Ectodermal cell (in vitro differentiated cells): ENCODE measurements at regions not wholly inside any gene's neighbourhood (a gene's known extent, or its start where the extent isn't known, plus 50 kb on each side); places are given as distances from the start of the nearest gene placed in this dataset.

Experiments used
- H3K27ac ChIP-seq: 2 replicates; pipeline ENCODE4 v1.7.0; 2013; ENCODE audit warnings: mild to moderate bottlenecking, low read depth, low read length; ENCODE audit not compliant: insufficient read depth, poor library complexity, severe bottlenecking
- H3K27me3 ChIP-seq: 2 replicates; pipeline ENCODE4 v1.7.0; 2013; ENCODE audit warnings: mild to moderate bottlenecking, low read length; ENCODE audit not compliant: insufficient read depth, control insufficient read depth, poor library complexity, severe bottlenecking
- H3K36me3 ChIP-seq: one replicate; pipeline ENCODE4 v1.7.0; 2013; ENCODE audit warnings: low read length; ENCODE audit not compliant: control insufficient read depth, insufficient read depth
- H3K4me1 ChIP-seq: one replicate; pipeline ENCODE4 v1.7.0; 2013; ENCODE audit warnings: low read length; ENCODE audit not compliant: control insufficient read depth, insufficient read depth
- H3K4me3 ChIP-seq: 2 replicates; pipeline ENCODE4 v1.7.0; 2013; ENCODE audit warnings: low read depth, low read length, control low read depth; ENCODE audit not compliant: insufficient read depth
- H3K9me3 ChIP-seq: 2 replicates; pipeline ENCODE4 v1.7.0; 2013; ENCODE audit warnings: mild to moderate bottlenecking, low read length, moderate library complexity; ENCODE audit not compliant: control insufficient read depth
- WGBS, 2 experiments: methylation state at CpG; one replicate each; pipeline ENCODE4 v1.1.7; 2013; ENCODE audit warnings: missing lambda C conversion rate in 2 of 2; 5-methylcytosine and 5-hydroxymethylcytosine counted together

DNA sequence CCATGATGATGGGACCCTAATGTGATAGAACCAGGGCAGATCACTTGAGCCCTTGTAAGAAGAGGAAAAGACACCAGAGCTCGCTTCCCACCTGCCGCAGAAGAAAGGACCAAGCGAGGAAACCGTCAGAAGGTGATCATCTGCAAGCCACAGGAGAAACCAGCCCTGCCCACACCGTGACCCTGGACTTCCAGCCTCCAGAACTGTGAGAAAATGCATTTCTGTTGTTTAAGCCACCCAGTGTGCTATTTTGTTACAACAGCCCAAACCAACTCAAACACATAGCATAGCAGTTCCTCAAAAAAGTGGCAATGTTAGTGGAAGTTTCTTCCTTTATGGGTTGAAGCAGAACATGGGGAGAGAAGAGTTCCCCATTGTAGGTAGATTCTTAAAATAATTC, 107.9 kb upstream of the BCL2L14 start:
- no peaks in the 10 kb centered on the region for H3K27me3 ChIP-seq
- H3K4me1 ChIP-seq: no peaks in the 10 kb centered on the region
- no peak overlapping the region for H3K4me3 ChIP-seq
- H3K9me3 ChIP-seq: no peaks in the 10 kb centered on the region
- WGBS, 2 experiments: 96 to 97% methylated on average over 5 of the region's 5 CpGs
- H3K36me3 ChIP-seq: no peaks in the 10 kb centered on the region
- H3K27ac ChIP-seq: no peak overlapping the region

- no peaks in the 10 kb centered on the region for H3K36me3 ChIP-seq
- 78 to 79% methylated on average over 12 of the region's 12 CpGs for WGBS, 2 experiments
- no peak overlapping the region for H3K27ac ChIP-seq
- no peak overlapping the region for H3K4me3 ChIP-seq
- no peaks in the 10 kb centered on the region for H3K4me1 ChIP-seq
- H3K9me3 ChIP-seq: no peaks in the 10 kb centered on the region
- no peaks in the 10 kb centered on the region for H3K27me3 ChIP-seq
Observed at GRCh38 chr12:11963841-11964471, 106.8 kb upstream of the BCL2L14 start.

DNA sequence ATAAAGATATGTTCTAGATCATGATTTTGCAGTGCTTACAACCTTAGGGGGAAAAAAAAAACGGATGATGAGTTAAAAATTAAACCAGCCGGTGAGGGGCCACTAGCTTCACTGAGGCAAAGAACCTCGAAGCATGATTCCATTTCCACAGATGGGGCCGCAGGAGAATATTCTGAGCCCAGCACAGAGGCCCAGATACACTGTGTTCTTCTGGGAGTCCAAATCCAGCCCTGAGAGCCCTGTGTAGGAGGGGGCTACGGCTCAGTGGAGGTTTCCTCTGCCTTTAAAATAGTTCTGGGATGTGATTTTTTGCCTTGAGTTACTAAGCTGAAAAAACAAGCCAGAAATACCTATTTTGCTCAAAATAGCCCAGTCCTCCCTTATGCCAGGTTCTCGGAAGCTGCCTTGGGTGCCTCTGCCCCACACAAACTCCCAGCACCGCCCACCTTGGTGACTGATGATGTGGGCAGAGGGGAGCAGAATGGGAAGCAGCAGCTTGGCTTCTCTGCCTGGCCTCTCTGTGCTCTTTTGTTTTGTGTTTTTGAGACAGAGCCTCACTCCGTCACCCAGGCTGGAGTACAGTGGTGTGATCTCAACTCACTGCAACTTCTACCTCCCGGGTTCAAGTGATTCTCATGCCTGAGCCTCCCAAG, 105.4 kb upstream of the BCL2L14 start:
- H3K9me3 ChIP-seq: no peaks in the 10 kb centered on the region
- H3K4me3 ChIP-seq: no peak overlapping the region
- H3K4me1 ChIP-seq: no peaks in the 10 kb centered on the region
- no peaks in the 10 kb centered on the region for H3K36me3 ChIP-seq
- no peaks in the 10 kb centered on the region for H3K27me3 ChIP-seq
- H3K27ac ChIP-seq: no peak overlapping the region
- WGBS, 2 experiments: 89 to 92% methylated on average over 9 of the region's 9 CpGs

DNA sequence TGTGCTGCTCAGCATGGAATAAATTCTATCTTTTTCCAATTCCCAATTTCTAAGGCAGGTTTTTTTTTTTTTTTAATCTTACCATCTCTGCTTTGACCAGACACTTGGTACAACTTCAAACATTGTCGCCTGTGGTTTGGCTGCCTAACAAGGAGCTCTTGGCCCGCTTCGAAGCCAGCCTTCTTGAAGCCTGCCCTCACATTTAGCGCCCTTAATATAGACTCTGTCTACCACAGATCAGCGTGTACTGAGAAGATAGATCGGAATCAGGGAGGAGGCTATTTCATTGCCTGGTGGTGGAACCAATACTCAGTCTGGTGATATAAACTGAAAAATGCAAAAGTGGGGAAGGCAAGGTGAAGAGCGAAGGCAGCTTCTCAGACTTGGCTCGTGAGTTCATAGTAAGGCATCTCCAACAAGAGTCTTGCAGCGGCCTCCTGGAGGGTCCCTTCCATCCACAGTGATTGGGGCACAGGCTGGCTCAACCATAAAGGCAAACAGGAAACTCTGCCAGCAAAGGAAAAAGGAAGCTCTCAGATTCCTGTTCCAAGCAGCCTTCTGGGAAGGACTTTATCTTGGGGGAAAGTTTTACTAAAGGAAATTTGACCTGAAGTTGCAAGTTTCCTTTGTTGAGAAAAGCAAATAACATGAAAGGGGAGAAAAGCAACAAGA, 103.2 kb upstream of the BCL2L14 start:
- Histone ChIP-seq H3K27ac (no peak overlapping the region), H3K4me1 (no peaks in the 10 kb centered on the region), H3K36me3 (no peaks in the 10 kb centered on the region), H3K4me3 (no peak overlapping the region), H3K9me3 (no peaks in the 10 kb centered on the region), H3K27me3 (no peaks in the 10 kb centered on the region)
- WGBS, 2 experiments: 93 to 95% methylated on average over 9 of the region's 9 CpGs

DNA sequence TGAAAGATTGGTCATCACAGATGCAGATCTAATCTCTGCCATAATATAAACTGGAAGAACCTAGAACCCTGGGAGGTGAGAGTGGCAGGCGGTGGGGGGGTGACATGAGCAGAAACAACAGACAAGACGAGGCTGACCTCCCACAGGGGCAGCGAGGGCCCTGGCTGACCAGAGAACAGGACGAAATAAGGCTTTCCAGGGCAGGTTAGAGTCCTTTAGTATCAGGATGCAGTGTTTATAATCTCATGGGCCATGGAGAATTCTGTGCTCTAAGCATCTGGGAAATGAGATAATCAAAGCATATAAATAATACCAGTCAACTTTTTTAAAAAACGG, 102.7 kb upstream of the BCL2L14 start:
- Histone ChIP-seq H3K4me3 (no peak overlapping the region), H3K9me3 (no peaks in the 10 kb centered on the region), H3K4me1 (no peaks in the 10 kb centered on the region), H3K27ac (no peak overlapping the region), H3K36me3 (no peaks in the 10 kb centered on the region), H3K27me3 (no peaks in the 10 kb centered on the region)
- 61 to 66% methylated on average over 5 of the region's 5 CpGs for WGBS, 2 experiments

DNA sequence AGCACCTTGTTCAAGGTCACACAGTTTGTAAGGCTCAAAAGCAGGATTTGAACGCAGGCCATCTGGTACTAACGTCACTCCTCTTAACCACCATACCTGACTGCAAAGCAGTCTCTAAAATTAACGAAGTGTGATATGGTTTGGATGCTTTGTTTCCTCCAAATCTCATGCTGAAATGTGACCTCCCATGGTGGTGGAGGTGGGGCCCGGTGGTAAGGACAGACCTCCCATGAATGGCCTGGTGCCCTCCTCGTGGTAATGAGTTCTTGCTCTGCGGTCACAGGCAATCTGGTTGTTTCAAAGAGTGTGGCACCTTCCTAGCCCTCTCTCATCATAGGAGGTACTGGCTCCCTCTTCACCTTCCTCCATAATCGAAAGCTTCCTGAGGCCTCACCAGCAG, 102.2 kb upstream of the BCL2L14 start:
- Histone ChIP-seq H3K36me3 (no peaks in the 10 kb centered on the region), H3K9me3 (no peaks in the 10 kb centered on the region), H3K4me3 (no peak overlapping the region), H3K4me1 (no peaks in the 10 kb centered on the region), H3K27ac (no peak overlapping the region), H3K27me3 (no peaks in the 10 kb centered on the region)
- WGBS, 2 experiments: 86 to 92% methylated on average over 6 to 7 of the region's 7 CpGs

DNA sequence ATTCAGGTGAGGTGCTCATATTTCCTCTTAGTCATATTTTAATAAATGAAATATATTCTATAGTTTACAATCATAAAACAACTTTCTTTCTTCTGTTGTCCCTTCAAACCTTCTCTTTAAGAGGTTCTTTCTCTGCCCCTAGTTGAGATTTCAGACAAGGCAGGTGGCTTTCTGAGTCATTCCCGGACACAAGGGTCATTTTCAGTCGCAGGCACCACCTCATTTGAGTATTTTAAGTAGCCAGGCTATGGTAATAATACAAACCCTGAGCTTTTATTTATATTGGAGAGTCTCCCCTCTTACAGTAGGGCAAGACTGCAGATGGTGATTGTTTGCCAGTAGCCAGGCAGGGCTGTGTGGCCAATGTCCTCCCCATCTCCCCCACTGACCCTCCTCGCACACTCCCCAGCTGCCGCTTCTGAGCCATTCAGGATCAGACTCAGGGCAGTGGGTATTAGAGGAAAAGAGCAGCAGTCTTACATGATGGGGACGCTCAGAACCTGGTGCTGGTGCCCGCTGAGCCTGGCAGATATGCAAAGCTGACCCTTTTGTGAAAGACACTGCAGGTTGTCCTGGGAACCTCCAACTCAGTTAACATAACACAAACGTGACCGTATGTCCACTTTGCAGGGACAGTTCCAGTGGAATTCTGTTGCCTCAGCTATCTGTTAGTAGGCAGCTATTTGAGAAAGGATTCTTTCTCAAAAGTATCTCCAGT, 101.1 kb upstream of the BCL2L14 start:
- H3K4me3 ChIP-seq: no peak overlapping the region
- H3K27ac ChIP-seq: peak overlapping the region; percentile 17
- 28 to 35% methylated on average over 8 of the region's 8 CpGs for whole genome bisulfite sequencing, 2 experiments
- H3K4me1 ChIP-seq: no peaks in the 10 kb centered on the region
- no peaks in the 10 kb centered on the region for H3K27me3 ChIP-seq
- no peaks in the 10 kb centered on the region for H3K36me3 ChIP-seq
- H3K9me3 ChIP-seq: no peaks in the 10 kb centered on the region

- H3K27ac ChIP-seq: peak overlapping the region; percentile 17
- no peak overlapping the region for H3K4me3 ChIP-seq
- no peaks in the 10 kb centered on the region for H3K27me3 ChIP-seq
- no peaks in the 10 kb centered on the region for H3K4me1 ChIP-seq
- 37 to 46% methylated on average over 4 of the region's 4 CpGs for WGBS, 2 experiments
- H3K9me3 ChIP-seq: no peaks in the 10 kb centered on the region
- no peaks in the 10 kb centered on the region for H3K36me3 ChIP-seq
Observed at GRCh38 chr12:11970155-11970520, 100.6 kb upstream of the BCL2L14 start.

- H3K9me3 ChIP-seq: no peaks in the 10 kb centered on the region
- WGBS, 2 experiments: 90 to 92% methylated on average over 6 of the region's 6 CpGs
- H3K4me1 ChIP-seq: no peaks in the 10 kb centered on the region
- no peak overlapping the region for H3K27ac ChIP-seq
- H3K4me3 ChIP-seq: no peak overlapping the region
- no peaks in the 10 kb centered on the region for H3K27me3 ChIP-seq
- no peaks in the 10 kb centered on the region for H3K36me3 ChIP-seq
Observed at GRCh38 chr12:11973396-11973795, 97.3 kb upstream of the BCL2L14 start.

DNA sequence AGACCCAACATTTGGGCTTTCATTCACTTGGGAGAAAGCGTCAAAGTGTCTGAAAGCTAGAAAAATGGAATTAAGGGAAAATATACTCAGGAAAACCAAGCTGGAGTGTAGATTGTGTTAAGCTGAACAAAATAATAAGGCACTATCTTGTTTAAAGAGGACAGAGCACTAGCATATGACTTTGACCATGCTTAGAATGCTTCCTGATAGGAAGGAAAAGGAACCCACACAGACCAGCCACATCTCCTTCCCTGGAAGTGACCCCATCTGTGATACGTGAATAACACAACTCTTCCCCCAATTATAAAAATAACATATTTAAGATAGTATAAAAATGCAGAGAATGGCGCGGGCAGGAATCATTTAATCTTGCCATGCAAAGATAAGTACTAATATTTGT, 94.7 kb upstream of the BCL2L14 start:
- no peak overlapping the region for H3K4me3 ChIP-seq
- no peak overlapping the region for H3K27ac ChIP-seq
- H3K9me3 ChIP-seq: no peaks in the 10 kb centered on the region
- 55 to 61% methylated on average over 3 of the region's 4 CpGs for WGBS, 2 experiments
- no peaks in the 10 kb centered on the region for H3K27me3 ChIP-seq
- no peaks in the 10 kb centered on the region for H3K36me3 ChIP-seq
- no peaks in the 10 kb centered on the region for H3K4me1 ChIP-seq
